ENCODE measurements at regions not wholly inside any gene's neighbourhood (a gene's known extent, or its start where the extent isn't known, plus 50 kb on each side); places are given as distances from the start of the nearest gene placed in this dataset.

DNA sequence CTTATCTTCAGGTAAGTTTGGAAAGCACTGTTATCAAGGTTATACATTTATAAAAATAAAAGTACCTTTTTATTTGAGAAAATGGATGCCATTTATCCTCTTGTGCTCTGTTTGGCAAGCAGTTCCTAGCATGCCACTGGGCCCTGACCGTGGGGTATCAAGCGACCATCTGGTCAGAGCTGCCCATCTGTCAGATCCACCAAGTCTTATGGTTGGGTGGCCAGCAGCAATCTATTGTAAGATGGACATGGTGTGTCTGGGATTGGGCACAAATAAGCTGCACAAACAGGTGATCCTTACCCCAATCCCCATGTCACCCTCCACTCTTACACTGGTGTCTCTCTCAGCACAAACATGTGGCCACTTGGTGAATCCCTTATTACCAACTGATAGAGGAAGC, 178.5 kb downstream of the DLEU7 start:
- Histone ChIP-seq H3K27me3 (ENCODE audit: low read depth, low read length) (no peaks in the 10 kb centered on the region), H3K4me1 (ENCODE audit: control insufficient read depth in 1 of 2, insufficient read depth in 2 of 2, low read length in 2 of 2) (no peaks in the 10 kb centered on the region), H3K27ac (ENCODE audit: low read length) (no peak overlapping the region), H3K36me3 (ENCODE audit: control insufficient read depth in 1 of 2, insufficient read depth in 2 of 2, low read length in 2 of 2) (no peaks in the 10 kb centered on the region), H3K9me3 (ENCODE audit: control insufficient read depth in 1 of 2, low read length in 2 of 2) (no peaks in the 10 kb centered on the region), H3K4me3 (ENCODE audit: low read depth in 1 of 2, low read length in 2 of 2) (no peak overlapping the region)

DNA sequence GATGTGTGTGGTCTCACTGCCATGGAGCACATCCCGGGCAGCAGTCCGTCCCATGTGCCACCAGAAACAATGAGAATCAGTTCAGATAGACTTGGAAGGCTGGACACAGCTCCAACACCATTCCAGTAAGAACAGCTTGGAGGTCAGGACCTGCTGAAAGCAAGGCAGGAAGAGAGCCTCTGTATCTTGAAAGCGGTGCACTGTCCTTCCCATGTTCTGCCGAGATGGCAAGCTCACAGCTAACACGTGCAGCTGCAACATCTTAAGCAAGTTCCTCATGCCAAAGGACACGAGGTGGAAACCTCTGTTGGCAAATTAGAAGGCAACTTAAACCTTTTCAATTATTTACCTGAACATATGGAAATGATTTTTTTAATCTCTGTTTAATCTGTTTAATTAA, 175.4 kb downstream of the DLEU7 start:
- H3K27me3 ChIP-seq (ENCODE audit: low read depth, low read length): no peaks in the 10 kb centered on the region
- H3K27ac ChIP-seq (ENCODE audit: low read length): no peak overlapping the region
- H3K9me3 ChIP-seq (ENCODE audit: control insufficient read depth in 1 of 2, low read length in 2 of 2): no peaks in the 10 kb centered on the region
- no peak overlapping the region for H3K4me3 ChIP-seq (ENCODE audit: low read depth in 1 of 2, low read length in 2 of 2)
- H3K4me1 ChIP-seq (ENCODE audit: control insufficient read depth in 1 of 2, insufficient read depth in 2 of 2, low read length in 2 of 2): no peaks in the 10 kb centered on the region
- H3K36me3 ChIP-seq (ENCODE audit: control insufficient read depth in 1 of 2, insufficient read depth in 2 of 2, low read length in 2 of 2): no peaks in the 10 kb centered on the region

DNA sequence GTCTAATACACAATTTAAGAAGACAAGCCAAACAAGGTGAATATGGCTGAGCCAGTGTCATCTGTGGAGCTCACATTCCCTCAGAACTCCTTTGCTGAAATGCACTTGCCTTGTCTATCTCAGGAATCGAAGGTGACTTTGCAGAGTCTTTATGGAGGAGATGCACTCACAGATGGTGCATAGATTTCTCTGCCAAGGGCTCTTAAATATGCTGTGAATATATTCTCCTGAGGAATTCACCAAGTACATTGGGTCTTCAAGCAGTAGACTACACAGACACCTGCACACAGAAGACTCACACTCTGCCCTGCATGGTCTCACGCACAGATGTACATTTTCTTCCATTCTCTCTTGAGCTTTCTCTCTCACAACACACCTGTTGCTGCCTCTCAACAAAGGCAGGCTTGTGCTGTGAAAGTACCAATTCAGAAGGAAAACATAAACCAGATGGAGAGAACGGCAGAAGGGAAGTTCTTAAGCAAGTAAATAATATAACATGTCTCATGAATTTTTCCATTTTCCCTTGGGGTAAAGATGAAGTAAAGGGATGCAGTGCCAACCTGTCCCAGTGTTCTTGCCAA, 174.7 kb downstream of the DLEU7 start:
- Histone ChIP-seq H3K27me3 (ENCODE audit: low read depth, low read length) (no peaks in the 10 kb centered on the region), H3K4me3 (ENCODE audit: low read depth in 1 of 2, low read length in 2 of 2) (no peak overlapping the region), H3K4me1 (ENCODE audit: control insufficient read depth in 1 of 2, insufficient read depth in 2 of 2, low read length in 2 of 2) (no peaks in the 10 kb centered on the region), H3K27ac (ENCODE audit: low read length) (no peak overlapping the region), H3K9me3 (ENCODE audit: control insufficient read depth in 1 of 2, low read length in 2 of 2) (no peaks in the 10 kb centered on the region), H3K36me3 (ENCODE audit: control insufficient read depth in 1 of 2, insufficient read depth in 2 of 2, low read length in 2 of 2) (no peaks in the 10 kb centered on the region)

DNA sequence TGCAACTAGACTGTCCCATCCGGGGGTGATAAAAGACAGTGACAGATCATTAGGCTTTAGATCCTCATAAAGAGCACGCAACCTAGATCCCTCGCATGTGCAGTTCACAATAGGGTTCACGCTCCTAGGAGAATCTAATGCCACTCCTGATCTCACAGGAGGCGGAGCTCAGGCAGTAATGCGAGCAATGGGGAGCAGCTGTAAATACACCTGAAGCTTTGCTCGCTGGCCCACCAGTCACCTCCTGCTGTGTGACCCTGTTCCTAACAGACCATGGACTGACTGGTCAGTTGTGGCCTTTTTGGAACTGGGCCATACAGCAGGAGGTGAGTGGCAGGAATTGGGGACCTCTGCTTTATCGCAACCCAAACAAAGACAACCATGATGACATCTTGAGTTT, 173.2 kb downstream of the DLEU7 start:
- Histone ChIP-seq H3K4me1 (ENCODE audit: control insufficient read depth in 1 of 2, insufficient read depth in 2 of 2, low read length in 2 of 2) (no peaks in the 10 kb centered on the region), H3K4me3 (ENCODE audit: low read depth in 1 of 2, low read length in 2 of 2) (no peak overlapping the region), H3K27me3 (ENCODE audit: low read depth, low read length) (no peaks in the 10 kb centered on the region), H3K9me3 (ENCODE audit: control insufficient read depth in 1 of 2, low read length in 2 of 2) (no peaks in the 10 kb centered on the region), H3K36me3 (ENCODE audit: control insufficient read depth in 1 of 2, insufficient read depth in 2 of 2, low read length in 2 of 2) (no peaks in the 10 kb centered on the region), H3K27ac (ENCODE audit: low read length) (no peak overlapping the region)

DNA sequence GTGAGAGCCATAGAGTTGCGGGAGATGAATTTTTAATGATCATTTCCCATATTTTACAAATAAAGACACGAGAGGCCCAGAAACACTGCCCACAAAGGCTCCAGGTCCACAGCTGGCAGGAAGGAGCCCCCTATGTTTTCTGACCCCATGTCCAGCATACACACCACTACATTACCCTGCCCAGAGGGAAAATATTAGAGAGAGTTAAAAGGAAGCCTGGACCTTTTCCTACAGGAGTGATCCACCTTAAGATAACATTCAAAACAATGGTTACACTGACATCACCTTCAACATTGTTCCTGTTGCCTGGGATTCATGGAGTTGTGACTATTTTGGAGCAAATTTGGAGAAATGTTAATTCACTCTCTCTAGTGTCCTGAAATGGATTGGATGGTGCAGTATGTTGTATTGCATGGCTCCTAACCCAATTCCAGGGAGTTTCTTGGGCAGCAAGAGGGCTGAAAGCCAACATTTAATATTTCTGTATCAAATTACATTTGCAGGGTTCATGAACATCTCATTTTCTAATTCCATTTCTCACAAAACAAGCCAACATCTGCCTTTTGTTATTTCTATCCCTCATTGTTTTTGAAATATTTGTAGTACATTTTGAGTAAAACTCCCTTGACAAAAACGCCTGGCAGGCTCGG, 172.5 kb downstream of the DLEU7 start:
- Histone ChIP-seq H3K4me1 (ENCODE audit: control insufficient read depth in 1 of 2, insufficient read depth in 2 of 2, low read length in 2 of 2) (no peaks in the 10 kb centered on the region), H3K9me3 (ENCODE audit: control insufficient read depth in 1 of 2, low read length in 2 of 2) (no peaks in the 10 kb centered on the region), H3K36me3 (ENCODE audit: control insufficient read depth in 1 of 2, insufficient read depth in 2 of 2, low read length in 2 of 2) (no peaks in the 10 kb centered on the region), H3K4me3 (ENCODE audit: low read depth in 1 of 2, low read length in 2 of 2) (no peak overlapping the region), H3K27ac (ENCODE audit: low read length) (no peak overlapping the region), H3K27me3 (ENCODE audit: low read depth, low read length) (no peaks in the 10 kb centered on the region)

DNA sequence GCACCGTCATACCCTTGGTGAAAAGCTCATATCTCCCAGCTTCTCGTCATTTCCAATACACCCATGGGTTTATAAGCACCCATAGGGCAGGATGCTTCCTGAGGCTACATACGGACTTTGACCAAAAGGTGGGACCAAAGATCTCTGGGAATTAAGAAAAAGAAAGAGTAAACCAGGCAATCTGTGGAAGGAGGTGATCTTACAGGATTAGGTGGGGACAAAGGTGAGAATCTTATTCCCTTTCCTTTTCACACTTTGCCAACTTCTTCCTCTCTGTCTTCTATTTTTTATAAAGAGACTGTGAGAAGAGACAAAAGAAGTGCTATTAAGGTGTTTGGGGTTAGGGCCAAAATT, 172.0 kb downstream of the DLEU7 start:
- Histone ChIP-seq H3K36me3 (ENCODE audit: control insufficient read depth in 1 of 2, insufficient read depth in 2 of 2, low read length in 2 of 2) (no peaks in the 10 kb centered on the region), H3K4me3 (ENCODE audit: low read depth in 1 of 2, low read length in 2 of 2) (no peak overlapping the region), H3K27me3 (ENCODE audit: low read depth, low read length) (no peaks in the 10 kb centered on the region), H3K9me3 (ENCODE audit: control insufficient read depth in 1 of 2, low read length in 2 of 2) (no peaks in the 10 kb centered on the region), H3K27ac (ENCODE audit: low read length) (no peak overlapping the region), H3K4me1 (ENCODE audit: control insufficient read depth in 1 of 2, insufficient read depth in 2 of 2, low read length in 2 of 2) (no peaks in the 10 kb centered on the region)

DNA sequence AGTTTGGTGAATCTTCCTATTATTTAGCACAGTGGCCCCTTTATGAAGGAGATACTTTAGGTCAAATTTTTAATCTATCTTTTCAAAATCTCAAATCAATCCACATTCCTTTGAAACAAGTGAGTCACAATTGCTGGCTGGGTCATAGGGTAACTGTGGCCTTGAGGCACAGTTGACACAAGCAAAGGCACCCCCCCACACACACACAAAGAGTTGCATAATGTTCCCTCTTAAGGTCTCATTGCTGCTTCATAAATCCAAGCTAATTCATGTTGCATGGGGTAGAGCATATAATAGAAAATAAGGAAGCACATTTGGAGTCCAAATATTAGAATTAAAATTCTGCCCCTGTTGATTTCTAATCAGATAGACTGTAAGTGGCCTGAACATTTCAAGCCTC, 171.5 kb downstream of the DLEU7 start:
- Histone ChIP-seq H3K4me3 (ENCODE audit: low read depth in 1 of 2, low read length in 2 of 2) (no peak overlapping the region), H3K9me3 (ENCODE audit: control insufficient read depth in 1 of 2, low read length in 2 of 2) (no peaks in the 10 kb centered on the region), H3K4me1 (ENCODE audit: control insufficient read depth in 1 of 2, insufficient read depth in 2 of 2, low read length in 2 of 2) (no peaks in the 10 kb centered on the region)

DNA sequence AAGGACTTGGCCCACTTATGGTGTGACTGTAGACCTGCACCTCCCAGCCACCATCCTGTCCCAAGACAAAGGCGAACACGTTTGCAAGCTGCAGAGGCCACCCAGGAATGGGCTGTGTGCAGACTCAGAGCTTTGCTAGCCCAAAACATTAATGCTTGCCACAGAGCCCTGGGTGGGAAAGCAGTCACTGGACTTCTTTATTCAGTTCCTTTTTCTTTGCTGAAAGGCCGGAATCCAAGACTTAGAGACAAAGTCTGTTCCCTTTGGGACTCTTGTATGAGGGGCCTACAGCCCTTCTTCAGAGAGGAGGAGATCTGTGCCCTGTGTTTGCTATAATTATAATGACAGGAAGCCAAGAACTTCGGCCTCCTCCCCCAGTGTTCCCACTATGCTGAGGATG, 167.8 kb downstream of the DLEU7 start:
- no peaks in the 10 kb centered on the region for H3K4me1 ChIP-seq (ENCODE audit: control insufficient read depth in 1 of 2, insufficient read depth in 2 of 2, low read length in 2 of 2)
- no peaks in the 10 kb centered on the region for H3K9me3 ChIP-seq (ENCODE audit: control insufficient read depth in 1 of 2, low read length in 2 of 2)
- H3K27ac ChIP-seq (ENCODE audit: low read length): no peak overlapping the region
- H3K27me3 ChIP-seq (ENCODE audit: low read depth, low read length): no peaks in the 10 kb centered on the region
- peaks cover 0 to 5% of the 10 kb centered on the region in 2 donors for H3K36me3 ChIP-seq (ENCODE audit: control insufficient read depth in 1 of 2, insufficient read depth in 2 of 2, low read length in 2 of 2)
- H3K4me3 ChIP-seq (ENCODE audit: low read depth in 1 of 2, low read length in 2 of 2): no peak overlapping the region

More for the DNA sequence above, 171.5 kb downstream of the DLEU7 start:
- no peak overlapping the region for H3K27ac ChIP-seq (ENCODE audit: low read length)
- no peaks in the 10 kb centered on the region for H3K27me3 ChIP-seq (ENCODE audit: low read depth, low read length)
- H3K36me3 ChIP-seq (ENCODE audit: control insufficient read depth in 1 of 2, insufficient read depth in 2 of 2, low read length in 2 of 2): no peaks in the 10 kb centered on the region

DNA sequence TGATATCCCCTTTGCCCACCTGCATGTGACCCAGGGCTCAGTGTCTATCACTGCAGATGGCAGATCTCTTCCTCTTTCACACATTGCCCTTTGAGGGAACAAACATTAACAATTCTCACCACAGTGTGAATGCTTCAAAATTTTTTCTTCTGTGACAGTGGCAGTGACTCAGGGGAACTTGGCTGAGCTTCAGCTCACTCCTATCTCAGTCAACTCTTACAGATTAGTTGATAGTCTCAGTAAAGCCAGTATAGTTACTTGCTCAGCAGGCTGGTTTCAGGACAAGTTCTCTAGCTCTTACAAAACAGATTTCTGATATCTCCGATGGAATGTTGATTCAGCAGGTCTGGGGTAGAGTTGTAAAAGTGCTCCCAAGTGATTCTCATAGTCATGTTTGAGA, 166.9 kb downstream of the DLEU7 start:
- Histone ChIP-seq H3K27ac (ENCODE audit: low read length) (no peak overlapping the region), H3K4me3 (ENCODE audit: low read depth in 1 of 2, low read length in 2 of 2) (no peak overlapping the region), H3K9me3 (ENCODE audit: control insufficient read depth in 1 of 2, low read length in 2 of 2) (no peaks in the 10 kb centered on the region), H3K36me3 (ENCODE audit: control insufficient read depth in 1 of 2, insufficient read depth in 2 of 2, low read length in 2 of 2) (peaks cover 0 to 5% of the 10 kb centered on the region in 2 donors), H3K4me1 (ENCODE audit: control insufficient read depth in 1 of 2, insufficient read depth in 2 of 2, low read length in 2 of 2) (no peaks in the 10 kb centered on the region), H3K27me3 (ENCODE audit: low read depth, low read length) (no peaks in the 10 kb centered on the region)

DNA sequence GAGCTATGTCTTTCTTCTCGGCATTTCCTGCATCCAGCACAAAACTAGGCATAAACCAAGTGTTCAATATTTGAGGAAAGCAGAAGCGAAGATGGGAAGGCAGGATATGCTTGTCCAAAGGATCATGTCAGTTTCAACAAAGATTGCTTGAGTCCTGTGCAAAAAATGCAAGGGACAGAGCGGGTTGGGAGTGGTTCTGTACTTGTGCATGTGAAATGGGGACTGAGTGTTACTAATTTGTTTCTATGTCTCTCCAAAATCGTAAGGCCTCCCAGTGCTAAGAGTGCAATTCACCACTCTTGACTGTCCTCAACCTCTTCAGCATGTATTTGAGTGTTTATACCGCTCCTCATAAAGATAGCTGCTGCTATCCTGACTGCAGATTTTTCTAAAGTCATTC, 166.2 kb downstream of the DLEU7 start:
- H3K4me3 ChIP-seq (ENCODE audit: low read depth in 1 of 2, low read length in 2 of 2): no peak overlapping the region
- no peaks in the 10 kb centered on the region for H3K9me3 ChIP-seq (ENCODE audit: control insufficient read depth in 1 of 2, low read length in 2 of 2)
- no peak overlapping the region for H3K27ac ChIP-seq (ENCODE audit: low read length)
- peaks cover 0 to 5% of the 10 kb centered on the region in 2 donors for H3K36me3 ChIP-seq (ENCODE audit: control insufficient read depth in 1 of 2, insufficient read depth in 2 of 2, low read length in 2 of 2)
- H3K4me1 ChIP-seq (ENCODE audit: control insufficient read depth in 1 of 2, insufficient read depth in 2 of 2, low read length in 2 of 2): no peaks in the 10 kb centered on the region
- H3K27me3 ChIP-seq (ENCODE audit: low read depth, low read length): no peaks in the 10 kb centered on the region

DNA sequence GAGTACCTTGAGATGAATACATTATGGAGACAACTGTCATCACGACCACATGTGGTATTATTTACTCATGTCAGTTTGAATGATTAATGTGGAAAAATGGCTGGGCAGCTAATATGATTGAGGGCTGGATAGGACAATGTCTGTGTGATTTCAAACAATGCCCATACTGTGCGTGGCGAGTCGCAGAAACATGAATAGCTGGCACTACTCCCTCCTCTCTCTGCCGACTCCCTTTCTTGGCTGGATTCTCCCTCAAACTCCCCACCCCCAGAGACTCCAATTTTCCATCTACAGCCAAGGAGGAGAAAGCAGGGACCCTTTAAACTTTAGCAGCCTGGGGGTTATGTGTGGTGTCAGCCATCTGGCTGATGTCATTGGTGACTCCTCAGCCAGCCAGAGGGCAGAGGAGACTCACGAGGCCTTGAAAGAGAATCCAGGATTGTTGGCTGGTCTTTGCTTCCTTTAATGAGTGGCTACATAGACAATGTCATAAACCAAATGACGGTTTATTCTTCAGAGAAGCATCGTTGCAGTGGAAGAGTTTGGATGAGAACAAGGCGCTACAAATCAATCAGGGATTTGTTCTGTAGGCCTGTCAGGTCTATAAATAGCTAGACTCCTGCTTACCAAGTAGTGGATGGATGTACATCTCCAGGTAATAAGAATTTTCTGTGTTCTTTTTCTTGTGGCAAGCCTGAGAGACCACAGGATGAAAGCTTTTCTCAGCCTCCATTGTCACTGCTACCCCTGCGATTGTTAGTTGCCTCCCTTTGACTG, 165.6 kb downstream of the DLEU7 start:
- Histone ChIP-seq H3K27me3 (ENCODE audit: low read depth, low read length) (no peaks in the 10 kb centered on the region), H3K36me3 (ENCODE audit: control insufficient read depth in 1 of 2, insufficient read depth in 2 of 2, low read length in 2 of 2) (peaks cover 0 to 5% of the 10 kb centered on the region in 2 donors), H3K4me3 (ENCODE audit: low read depth in 1 of 2, low read length in 2 of 2) (no peak overlapping the region), H3K4me1 (ENCODE audit: control insufficient read depth in 1 of 2, insufficient read depth in 2 of 2, low read length in 2 of 2) (no peaks in the 10 kb centered on the region), H3K9me3 (ENCODE audit: control insufficient read depth in 1 of 2, low read length in 2 of 2) (no peaks in the 10 kb centered on the region), H3K27ac (ENCODE audit: low read length) (no peak overlapping the region)

Measured in muscle layer of duodenum (tissue), 2 donors.